CD4-positive, alpha-beta T cell treated with Interleukin-17A for 1 hour (primary cell): ENCODE measurements at regions not wholly inside any gene's neighbourhood (a gene's known extent, or its start where the extent isn't known, plus 50 kb on each side); places are given as distances from the start of the nearest gene placed in this dataset.

Source experiments
- DNase-seq: peaks from one replicate; pipeline ENCODE4 v3.0.0-alpha.2; 2020

DNA sequence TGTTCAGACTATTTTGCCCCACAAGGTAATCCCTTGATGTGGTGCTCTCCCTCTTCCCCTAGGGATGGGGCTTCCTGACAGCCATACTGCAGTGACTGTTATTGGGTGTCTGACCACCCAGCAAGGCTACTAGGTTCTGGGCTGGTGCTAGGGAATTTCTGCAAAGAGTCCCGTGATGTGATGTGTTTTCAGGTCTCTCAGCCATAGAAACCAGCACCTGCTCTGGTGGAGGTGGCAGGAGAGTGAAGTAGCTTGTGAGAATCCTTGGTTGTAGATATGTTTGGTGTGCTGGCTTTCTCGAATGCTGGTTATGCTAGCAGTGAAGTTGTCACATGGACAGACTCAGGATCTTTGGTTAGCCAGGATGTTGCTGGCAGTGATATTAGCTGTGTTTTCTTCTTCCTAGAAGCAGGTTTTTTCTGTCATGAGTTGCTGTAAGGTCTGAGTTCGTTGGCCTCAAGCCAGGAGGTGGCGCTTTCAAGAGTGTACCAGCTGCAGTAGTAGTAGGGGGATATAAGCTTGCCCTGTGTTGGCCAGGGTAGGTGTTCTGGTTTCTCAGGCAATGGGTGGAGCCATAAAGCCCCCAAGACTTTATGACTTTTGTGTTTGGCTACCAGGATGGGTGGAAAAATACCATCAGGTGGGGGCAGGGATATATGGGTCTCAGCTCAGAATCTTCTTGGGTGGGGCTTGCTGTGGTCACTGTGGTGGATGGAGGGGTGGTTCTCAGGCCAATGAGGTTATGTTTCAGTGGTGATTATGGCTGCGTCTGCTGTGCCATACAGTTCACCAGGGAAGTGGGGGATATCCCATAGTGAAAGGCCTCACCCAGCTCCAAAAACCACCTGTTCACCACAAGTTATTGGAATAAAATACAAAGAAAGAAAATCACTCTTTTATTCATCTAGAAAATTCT, 1112.3 kb downstream of the KCNT2 start:
- DNase-seq: no peak

DNA sequence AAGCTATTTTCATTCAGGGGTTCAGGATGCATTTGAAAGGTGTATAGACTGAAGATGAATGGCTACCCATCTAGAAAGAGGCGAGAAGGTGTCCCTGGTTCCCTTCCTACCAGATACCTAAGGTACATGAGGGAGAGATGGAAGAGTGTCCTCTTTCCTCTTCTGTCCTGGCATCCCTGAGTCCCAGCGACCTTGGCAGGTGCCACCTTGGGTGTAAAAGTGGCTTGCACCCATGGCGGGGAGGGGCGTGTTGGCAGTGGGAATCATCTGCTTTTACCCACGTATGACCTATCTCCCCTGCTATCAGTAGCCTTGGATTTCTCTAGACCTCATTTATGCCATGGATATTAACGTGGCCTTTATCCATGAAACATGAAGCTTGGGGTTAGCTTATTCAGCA, 1126.1 kb downstream of the KCNT2 start:
- DNase-seq: no peak

DNA sequence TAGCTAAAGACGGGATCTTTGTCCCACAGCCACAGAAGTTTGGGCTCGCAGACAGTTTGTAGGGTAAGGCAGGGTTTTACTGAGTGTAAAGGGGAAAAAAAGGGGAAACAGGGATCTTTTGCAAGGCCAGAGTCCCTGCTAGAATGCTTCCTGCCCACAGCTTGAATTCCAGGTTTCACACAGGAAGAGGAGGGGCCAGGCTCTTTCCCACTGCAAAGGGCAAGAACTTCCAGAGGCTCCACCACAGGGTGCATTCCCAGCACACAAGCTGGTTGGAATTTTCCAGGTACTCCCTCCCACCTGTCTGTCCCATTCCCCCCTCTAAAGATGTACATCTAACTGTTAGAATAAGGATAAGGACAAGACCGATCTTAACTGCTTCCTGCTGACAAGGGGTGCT, 1126.9 kb downstream of the KCNT2 start:
- DNase-seq: no peak

DNA sequence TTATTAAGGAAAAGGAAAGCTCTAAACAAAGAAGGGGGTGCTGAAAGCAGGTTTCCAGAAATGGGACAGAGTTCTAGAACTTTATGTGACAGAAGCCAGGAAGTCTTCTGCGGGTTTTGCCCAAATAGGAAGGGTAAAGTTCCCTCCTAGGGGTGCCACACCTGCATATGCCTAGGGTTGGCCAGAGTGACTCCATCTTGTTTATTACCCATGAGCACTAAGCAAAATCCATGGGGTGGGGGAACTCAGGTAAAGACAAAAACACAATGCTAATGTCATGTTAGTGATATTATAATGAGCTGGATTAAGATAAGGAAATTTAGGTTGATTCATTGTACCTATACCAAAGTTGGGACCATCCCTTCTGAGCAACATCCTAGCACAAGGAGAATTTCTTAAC, 1132.7 kb downstream of the KCNT2 start:
- no peak for DNase-seq

DNA sequence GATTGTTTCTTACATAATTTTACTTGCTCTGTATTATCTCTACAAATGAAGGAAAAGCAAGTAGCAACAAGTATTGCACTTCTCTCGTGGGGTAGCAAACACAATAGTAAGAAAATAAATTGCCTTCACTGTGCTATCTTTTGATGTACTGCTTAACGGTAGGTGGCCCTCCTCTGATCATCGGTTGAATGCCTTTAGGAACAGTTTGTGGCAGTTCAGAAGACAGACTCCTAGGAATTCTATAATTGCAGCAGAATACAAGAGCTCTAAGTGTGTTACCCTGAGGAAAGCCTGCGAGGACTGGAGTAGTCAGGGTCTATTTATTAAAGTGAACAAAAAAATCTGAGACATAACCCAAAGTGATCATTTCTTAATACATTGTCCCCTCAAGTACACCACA, 1135.9 kb downstream of the KCNT2 start:
- DNase-seq: no peak

DNA sequence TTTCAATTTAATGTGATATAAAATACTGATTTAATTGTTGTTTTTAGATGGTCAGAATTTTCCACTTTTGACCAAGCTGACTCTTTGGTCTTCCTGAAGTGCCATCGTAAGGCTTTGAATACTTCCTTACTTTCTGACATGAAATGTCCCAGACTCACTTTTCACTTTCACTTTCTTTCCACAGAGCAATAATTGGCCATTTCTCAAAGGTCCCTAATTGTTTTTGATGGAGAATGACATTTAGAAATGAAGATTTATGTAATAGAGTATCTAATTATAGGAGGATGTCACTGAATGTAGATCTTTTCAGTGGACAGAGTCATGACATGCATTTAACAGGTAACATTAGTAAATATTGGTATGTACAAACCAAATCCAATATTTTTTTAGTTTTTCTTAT, 1141.6 kb downstream of the KCNT2 start:
- DNase-seq: no peak

DNA sequence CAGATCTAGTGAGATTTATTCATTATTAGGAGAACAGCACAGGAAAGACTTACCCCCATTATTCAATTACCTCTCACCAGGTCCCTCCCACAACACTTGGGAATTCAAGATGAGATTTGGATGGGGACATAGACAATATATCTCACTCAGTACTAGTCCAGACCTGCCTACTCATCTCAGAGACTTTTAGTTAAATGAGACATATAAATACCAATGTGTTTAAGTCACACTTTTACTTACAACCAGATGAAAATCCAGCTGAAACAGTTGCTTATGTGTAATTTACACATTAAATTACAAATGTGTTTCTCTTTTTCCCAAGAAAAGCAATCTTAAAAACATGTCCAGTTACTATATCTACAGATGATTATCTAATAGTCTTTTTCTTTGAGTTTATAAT, 1145.6 kb downstream of the KCNT2 start:
- no peak for DNase-seq

DNA sequence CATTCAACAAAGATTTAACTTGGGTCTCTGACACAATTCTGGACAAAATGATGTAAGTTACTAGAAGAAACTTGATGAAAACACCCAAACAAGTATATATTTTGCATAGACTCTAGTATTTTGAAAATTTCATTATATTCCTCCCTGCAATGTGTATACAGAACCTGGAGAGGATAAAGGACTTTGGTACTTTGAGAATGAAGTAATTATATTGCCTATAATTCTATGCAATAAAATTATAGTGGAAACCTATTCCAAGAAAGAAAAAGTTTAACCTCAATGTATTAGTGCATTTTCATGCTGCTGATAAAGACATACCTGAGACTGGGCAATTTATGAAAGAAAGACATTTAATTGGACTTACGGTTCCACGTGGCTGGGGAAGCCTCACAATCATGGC, 1146.1 kb downstream of the KCNT2 start:
- DNase-seq: no peak

DNA sequence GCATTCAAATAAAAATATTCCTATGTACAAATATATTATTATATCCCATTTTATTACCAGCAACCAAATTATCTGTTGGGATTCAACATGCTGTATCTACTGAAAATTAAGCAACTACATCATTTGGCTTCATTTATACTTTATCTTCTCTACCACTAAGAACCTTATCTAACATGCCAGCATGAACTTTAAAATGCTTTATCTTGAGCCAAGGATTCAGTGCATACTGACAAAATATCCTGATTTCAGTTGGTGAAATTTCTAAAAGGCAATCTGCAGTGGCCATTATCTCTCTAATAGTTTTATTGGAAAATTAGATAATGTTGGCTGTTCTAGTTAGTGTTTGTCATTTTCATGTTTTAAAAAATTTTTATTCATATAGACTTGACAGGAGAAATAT, 1149.9 kb downstream of the KCNT2 start:
- no peak for DNase-seq

DNA sequence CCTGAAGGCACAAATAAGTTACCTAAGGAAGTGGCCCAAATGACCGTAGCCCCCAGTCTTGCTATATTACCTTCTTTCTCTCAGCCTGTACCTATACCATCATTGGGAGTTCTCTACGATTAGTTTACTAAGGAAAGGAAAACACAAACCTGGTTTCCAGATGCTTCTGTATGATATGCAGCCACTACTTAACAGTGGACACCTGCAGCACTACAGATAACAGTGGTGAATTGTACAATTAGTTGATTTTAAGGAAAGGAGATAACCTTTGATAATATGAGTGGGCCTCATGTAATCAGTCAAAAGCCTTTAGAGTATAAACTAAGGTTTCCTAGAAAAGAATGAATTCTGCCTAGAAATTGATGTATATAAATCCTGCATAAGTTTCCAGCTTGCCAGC, 1157.4 kb downstream of the KCNT2 start:
- DNase-seq: no peak

DNA sequence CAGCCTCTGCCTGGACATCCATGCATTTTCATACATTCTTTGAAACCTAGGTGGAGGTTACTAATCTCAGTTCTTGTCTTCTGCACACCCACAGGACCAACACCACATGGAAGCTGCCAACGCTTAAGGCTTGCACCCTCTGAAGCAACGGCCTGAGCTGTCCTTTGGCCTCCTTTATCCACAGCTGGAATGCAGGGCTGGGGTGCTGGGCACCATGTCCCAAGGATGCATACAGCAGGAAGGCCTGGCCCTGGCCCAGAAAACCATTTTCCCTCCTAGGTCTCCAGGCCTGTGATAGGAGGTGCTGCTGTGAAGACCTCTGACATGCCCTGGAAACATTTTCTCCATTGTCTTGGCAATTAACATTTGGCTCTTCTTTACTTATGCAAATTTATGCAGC, 1168.6 kb downstream of the KCNT2 start:
- no peak for DNase-seq

DNA sequence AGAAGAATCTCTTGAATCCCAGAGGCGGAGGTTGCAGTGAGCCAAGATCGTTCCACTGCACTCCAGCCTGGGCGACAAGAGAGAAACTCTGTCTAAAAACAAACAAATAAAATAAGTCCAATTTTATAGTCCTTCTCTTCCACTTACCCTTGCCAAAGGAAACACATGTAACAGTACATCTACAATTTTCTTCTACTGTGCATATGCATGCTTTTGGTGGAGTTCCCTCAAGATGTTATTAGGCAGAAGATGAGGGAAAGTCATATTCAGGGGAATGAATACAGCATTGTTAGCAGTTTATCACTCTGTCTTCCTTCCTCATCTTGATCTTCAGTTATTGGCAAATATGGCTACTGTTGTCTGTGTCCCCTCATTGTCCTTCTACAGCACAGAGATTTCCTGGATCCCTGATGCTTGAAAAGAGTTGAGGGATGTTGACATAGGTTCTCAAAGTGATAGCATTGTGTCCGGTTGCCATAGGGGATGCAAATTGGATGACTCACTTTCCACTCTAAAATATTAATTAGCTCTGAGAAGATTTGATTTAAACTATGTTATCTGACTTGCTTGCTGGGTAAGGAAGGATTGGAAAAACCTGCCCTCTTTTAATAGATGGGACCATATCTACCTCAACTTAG, 1173.6 kb downstream of the KCNT2 start:
- no peak for DNase-seq

DNA sequence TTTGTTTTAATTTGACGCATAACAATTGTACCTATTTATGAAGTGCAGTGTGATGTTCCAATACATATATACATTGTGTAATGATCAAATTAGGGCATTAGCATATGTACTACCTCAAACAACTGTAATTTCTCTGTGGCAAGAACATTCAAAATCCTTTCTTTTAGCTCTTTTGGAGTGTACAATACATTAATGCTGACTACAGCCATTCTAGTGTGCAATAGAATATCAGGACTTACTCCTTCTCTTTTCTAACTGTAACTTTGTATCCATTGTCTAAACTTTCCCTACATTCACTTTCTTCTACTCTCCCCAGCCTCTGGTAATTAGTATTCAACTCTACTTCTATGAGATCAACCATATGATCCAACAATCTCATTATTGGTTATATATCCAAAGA, 1177.4 kb downstream of the KCNT2 start:
- DNase-seq: no peak

DNA sequence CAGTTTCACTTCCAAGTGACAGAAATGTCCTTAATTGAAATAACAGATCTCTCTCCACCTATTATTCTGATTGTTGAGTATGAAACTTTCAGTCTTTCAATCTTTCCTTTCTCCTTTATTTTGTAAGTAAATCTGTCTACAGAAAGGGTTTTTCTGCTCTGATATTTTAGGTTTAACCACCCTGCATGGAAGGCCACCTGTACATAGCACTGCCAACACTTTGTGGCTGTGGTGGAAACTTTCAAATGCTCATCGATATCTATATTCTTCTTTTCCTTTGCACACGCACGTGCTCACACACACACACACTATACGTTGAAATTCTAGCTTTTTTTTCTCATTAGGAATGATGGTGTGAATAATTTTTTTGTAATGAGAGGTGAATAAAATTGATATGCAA, 1179.3 kb downstream of the KCNT2 start:
- DNase-seq: no peak

DNA sequence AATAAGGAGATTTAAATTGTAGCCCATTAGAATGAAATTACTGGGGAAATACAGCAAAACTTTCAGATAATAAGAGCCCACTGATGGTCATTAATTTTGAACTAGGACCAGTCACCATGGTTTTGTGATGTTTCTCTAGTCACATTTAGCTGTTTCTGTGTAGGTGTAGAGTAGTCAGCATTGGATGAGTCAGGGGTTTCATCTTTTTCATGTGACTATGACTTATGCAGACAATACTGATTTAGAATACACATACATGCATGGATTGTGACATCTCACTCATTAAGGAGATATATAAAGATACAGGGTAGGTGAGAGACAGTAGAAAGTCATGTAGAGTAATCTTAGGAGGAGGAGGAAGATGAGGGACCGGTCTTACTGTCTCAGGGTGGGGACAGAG, 1192.7 kb downstream of the KCNT2 start:
- DNase-seq: no peak

DNA sequence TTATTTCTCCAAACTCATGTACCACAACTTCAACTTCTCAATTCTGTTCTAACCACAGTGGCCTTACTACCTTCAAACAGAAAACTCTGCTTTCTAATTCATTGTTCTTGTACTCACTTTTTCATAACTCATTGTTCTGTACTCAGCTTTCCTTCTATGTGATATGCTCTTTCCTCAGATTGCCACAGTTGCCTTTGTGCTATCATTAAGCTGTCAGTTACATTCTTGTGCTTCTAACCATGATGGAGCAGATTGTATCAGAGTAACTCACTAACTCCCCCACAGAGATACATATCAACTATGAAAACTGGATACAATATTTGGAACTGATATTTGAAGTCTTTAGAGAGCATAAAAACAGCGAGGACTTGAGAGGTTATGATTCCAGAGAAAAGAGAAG, 1213.7 kb downstream of the KCNT2 start:
- DNase-seq: no peak

DNA sequence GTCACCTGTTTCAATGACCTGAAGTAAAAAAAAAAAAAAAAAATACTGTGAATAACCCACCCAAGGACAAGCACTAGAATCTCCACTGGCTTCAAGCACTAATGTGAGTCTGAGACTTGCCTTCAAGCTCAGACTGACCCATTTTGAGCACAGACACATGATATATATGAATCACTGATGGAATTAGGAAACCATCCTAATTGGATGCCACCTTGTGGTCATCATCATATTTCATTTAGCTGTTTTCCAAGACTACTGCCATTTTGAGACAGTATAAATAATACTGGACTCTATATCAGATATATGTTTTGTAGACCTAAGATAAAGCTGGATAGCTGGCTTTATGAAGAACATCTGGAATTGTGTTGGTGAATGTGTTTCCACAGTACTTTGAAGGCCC, 1232.0 kb downstream of the KCNT2 start:
- DNase-seq: no peak

DNA sequence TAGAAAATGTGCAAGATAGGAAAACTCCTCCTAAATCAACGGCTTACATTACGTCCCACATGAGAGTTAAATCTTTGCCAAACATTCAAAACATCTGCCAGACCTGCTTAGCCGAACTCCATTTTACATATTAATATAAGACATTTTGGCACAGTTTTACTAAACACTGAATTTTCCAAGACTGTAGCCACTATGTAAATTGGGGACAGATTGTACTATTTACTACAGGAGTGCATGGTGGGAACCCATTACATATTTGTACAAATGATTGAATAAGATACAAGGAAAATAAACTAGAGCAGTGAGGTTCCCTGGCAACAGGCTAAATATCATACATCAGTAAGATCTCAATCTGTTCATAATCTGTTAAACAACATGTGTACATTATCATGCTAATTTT, 1234.4 kb downstream of the KCNT2 start:
- DNase-seq: no peak

DNA sequence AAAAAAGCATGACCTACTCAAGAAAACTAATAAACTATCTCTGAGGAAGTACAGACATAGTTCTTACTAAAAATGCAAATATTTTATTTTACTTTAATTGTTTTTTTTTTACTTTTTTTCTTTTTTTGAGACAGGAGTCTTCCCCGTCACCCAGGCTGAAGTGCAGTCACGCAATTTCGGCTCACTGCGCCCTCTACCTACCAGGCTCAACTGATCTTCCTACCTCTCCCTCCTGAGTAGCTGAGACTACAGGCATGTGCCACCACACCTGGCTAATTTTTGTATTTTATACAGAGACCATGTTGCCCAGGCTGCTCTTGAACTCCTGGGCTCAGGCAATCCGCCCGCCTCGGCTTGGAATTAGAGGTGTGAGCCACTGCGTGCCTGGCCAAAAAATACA, 1263.1 kb downstream of the KCNT2 start:
- no peak for DNase-seq

DNA sequence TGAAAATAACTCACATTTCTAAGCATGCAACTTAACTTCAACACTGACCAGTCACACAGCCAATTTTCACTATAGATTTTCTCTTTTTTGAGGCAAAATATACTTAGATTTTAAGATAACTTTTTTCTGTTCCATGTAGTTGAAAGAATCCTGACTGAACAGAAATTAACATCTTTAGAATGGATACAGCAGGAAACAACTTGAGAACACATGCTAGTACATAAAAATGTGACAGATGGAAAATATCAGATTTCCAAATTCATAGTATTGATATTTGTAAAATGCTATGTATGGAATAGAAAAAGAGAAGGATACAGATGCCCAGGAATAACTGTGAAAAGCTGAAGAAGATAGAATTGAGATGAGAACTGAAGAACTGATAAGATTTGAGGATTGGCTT, 1270.6 kb downstream of the KCNT2 start:
- DNase-seq: no peak

DNA sequence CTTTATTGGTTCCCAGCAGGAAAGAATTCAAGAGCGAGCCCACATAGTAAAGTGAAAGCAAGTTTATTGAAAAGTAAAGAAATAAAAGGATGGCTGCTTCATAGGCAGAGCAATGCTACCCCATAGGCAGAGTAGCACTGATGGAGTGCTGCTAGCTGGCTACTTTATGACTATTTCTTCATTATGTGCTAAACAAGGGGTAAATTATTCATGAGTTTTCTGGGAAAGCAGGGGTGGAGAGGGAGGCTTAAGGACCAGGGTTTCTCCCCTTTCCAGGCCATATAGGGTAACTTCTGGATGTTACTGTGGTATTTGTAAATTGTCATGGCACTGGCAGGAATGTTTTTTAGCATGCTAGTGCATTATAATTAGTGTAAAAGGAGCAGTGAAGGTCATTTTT, 1271.4 kb downstream of the KCNT2 start:
- DNase-seq: no peak

DNA sequence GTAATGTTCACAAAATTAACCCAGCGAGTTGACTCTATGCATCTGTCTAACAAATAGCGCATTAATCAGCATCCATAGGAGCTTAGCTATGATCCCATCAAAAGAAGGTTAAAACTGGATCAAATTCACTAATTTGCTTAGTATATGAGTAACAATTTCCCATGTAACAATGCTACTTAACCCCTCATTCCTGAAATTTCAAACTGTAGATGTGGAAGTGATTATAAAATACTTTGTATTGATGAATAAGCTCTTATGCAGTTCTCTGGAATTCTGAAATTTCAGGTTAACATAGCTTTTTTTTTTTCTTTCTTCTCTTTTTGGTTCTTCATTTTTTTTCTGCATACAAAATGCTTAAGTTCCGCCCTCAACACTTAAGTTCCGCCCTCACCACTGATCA, 1272.7 kb downstream of the KCNT2 start:
- no peak for DNase-seq

DNA sequence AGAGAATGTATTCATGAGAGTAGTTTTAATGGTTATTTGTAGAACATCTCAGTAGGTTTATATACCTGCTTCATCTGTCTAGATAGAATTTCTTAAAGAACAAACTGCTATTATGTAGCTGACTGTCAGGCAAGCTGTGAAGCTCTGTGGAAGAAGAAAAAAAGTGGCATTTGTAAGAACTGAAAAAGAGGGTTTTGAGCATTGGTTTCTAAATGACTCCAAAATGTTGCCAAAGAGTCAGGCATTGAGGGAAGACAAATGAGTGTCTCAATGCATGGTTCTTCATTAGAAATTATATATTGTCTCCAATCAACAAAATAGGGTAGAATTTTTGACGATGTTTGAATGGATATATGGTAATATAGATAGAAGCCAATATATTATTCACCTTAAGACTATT, 1276.1 kb downstream of the KCNT2 start:
- DNase-seq: no peak

DNA sequence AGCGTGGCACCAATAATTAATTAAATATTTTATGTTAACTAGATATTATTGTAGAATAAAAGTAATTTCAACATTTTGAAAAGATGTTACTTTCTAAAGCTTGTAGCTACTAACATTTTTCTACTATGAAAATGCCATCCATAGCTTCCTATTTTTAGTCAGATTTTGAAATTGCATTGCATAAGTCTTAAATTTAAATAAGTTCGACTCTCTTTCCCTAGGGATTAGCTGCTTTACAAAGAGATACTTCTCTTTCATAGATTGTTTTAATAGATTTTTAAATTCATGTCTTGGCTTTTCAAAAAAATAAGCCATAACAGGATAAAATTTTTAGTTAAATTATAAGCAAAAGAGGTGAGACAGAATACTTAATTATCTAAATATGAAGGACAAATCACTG, 1279.6 kb downstream of the KCNT2 start:
- no peak for DNase-seq

DNA sequence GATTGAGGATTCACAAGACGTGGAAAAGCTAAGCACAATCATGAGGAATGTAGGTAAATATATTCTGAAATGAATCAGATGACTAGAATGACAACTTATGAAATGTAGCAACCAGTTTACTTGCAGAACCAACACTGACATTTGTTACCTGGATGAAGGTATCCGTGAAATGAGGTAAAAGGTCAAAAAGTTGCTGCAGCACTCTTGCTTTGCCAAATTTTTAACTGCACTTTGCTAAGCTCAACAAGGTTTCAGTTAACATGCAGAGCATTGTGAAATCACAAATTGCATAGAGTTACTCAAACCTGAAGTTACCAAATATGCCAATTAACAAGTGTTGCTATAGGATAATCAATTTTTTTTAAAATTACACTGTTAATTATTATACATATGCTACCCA, 1280.1 kb downstream of the KCNT2 start:
- DNase-seq: no peak
